ENCODE measurements at regions not wholly inside any gene's neighbourhood (a gene's known extent, or its start where the extent isn't known, plus 50 kb on each side); places are given as distances from the start of the nearest gene placed in this dataset.

DNA sequence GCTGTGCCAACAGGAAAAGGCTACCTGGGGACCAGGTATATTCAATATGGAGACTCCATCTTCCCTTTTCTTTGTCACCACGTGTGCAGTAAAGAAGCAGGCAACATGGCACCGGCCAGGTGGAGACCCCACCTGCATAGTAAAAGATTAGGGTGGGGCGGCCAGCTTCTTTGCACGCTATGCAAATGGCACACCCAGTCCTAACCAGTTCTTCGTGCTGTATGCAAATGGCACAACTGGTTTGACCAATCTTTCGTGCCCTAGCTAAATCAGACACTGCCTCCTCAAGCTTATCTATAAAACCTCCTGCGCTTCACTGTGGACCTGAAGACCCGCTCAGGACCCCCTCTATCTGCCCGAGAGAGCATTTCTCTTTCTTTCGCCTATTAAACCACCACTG lies 88.8 kb upstream of the EZR start:
- peaks cover 34% of the 10 kb centered on the region for H3K4me1 ChIP-seq (ENCODE audit: control insufficient read depth, insufficient read depth, low read length)
- peaks cover 7 to 15% of the 10 kb centered on the region in 2 donors for H3K9me3 Mint-ChIP-seq
- no peaks in the 10 kb centered on the region for H3K36me3 ChIP-seq (ENCODE audit: control insufficient read depth, insufficient read depth, low read length)
- no peak overlapping the region for H3K4me3 ChIP-seq (ENCODE audit: low read length)
- DNase-seq: no peak
- ATAC-seq: no peak
- TF ChIP-seq, protein P1, sequence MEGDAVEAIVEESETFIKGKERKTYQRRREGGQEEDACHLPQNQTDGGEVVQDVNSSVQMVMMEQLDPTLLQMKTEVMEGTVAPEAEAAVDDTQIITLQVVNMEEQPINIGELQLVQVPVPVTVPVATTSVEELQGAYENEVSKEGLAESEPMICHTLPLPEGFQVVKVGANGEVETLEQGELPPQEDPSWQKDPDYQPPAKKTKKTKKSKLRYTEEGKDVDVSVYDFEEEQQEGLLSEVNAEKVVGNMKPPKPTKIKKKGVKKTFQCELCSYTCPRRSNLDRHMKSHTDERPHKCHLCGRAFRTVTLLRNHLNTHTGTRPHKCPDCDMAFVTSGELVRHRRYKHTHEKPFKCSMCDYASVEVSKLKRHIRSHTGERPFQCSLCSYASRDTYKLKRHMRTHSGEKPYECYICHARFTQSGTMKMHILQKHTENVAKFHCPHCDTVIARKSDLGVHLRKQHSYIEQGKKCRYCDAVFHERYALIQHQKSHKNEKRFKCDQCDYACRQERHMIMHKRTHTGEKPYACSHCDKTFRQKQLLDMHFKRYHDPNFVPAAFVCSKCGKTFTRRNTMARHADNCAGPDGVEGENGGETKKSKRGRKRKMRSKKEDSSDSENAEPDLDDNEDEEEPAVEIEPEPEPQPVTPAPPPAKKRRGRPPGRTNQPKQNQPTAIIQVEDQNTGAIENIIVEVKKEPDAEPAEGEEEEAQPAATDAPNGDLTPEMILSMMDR (IDR thresholded peaks at IDR 0.05): no peak
- H3K27me3 Mint-ChIP-seq (ENCODE audit: low read depth in 2 of 2): peaks cover 0 to 3% of the 10 kb centered on the region in 2 donors
- H3K9me3 ChIP-seq (ENCODE audit: control insufficient read depth, insufficient read depth, low read length): peaks cover 4% of the 10 kb centered on the region
- no peak overlapping the region for H3K4me3 Mint-ChIP-seq
- intact Hi-C loops (cut with micrococcal nuclease): no loop called here
- WGBS (ENCODE audit: insufficient coverage): 95% methylated on average over 10 of the region's 10 CpGs
- no peak overlapping the region for H3K27ac ChIP-seq (ENCODE audit: low read length)
- H3K4me1 Mint-ChIP-seq: peaks cover 32 to 33% of the 10 kb centered on the region in 2 donors
- no peak overlapping the region for H3K27ac Mint-ChIP-seq
- H3K36me3 Mint-ChIP-seq: peaks cover 31% of the 10 kb centered on the region
- no peaks in the 10 kb centered on the region for H3K27me3 ChIP-seq (ENCODE audit: control insufficient read depth, insufficient read depth, low read length)

DNA sequence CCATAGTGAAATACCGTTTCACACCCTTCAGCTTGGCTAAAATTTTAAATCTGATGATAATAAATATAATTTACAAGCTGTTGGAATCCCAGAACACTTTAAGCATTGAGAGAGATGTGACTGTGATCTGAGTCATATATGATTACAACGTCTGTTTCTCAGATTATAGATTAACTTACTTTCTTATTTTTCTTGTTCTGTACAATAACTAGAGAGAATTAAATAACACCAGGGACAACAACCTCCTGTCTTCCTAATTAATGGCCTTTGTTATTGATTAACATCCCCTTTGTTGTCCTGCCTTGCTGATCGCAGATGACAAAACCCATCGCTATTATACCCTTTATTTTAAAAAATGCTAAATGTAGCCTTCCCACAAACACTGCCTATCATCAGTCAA lies 87.8 kb upstream of the EZR start:
- Histone ChIP-seq H3K27ac (ENCODE audit: low read length) (no peak overlapping the region), H3K9me3 (ENCODE audit: control insufficient read depth, insufficient read depth, low read length) (peaks cover 4% of the 10 kb centered on the region), H3K4me1 (ENCODE audit: control insufficient read depth, insufficient read depth, low read length) (peaks cover 24% of the 10 kb centered on the region), H3K4me3 (ENCODE audit: low read length) (no peak overlapping the region), H3K36me3 (ENCODE audit: control insufficient read depth, insufficient read depth, low read length) (no peaks in the 10 kb centered on the region), H3K27me3 (ENCODE audit: control insufficient read depth, insufficient read depth, low read length) (no peaks in the 10 kb centered on the region)
- intact Hi-C loops (cut with micrococcal nuclease): no loop called here
- no peak overlapping the region for H3K4me3 Mint-ChIP-seq
- H3K36me3 Mint-ChIP-seq: peaks cover 31% of the 10 kb centered on the region
- DNase-seq (no peak), ATAC-seq (no peak)
- H3K9me3 Mint-ChIP-seq: peaks cover 7 to 15% of the 10 kb centered on the region in 2 donors
- 100% methylated on average over 2 of the region's 4 CpGs for WGBS (ENCODE audit: insufficient coverage)
- peaks cover 22 to 23% of the 10 kb centered on the region in 2 donors for H3K4me1 Mint-ChIP-seq
- H3K27me3 Mint-ChIP-seq (ENCODE audit: low read depth in 2 of 2): peaks cover 0 to 3% of the 10 kb centered on the region in 2 donors
- TF ChIP-seq, protein P1 (IDR thresholded peaks at IDR 0.05): no peak
- H3K27ac Mint-ChIP-seq: no peak overlapping the region

DNA sequence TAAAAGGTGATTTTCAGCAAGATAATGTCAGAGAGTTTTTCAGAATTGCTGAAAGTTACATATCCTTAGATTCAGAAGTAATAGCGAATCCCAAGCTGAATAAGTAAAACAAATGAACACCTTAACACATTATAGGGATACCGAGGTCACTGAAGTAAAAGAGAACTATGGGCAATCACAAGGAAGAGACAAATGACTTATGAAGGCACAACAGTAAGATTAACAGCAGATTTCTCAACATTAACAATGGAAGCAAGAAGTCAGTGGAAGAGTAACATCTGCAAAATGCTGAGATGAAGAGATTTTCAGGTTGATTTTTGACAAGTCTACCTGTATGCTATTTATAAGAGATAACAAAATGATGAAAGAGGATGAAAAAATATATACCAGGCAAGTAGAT lies 86.1 kb upstream of the EZR start:
- H3K4me3 Mint-ChIP-seq: no peak overlapping the region
- WGBS (ENCODE audit: insufficient coverage): 100% methylated on average over 2 of the region's 2 CpGs

More for the DNA sequence above, 86.1 kb upstream of the EZR start:
- Histone ChIP-seq H3K9me3 (ENCODE audit: control insufficient read depth, insufficient read depth, low read length) (peaks cover 4% of the 10 kb centered on the region), H3K27me3 (ENCODE audit: control insufficient read depth, insufficient read depth, low read length) (no peaks in the 10 kb centered on the region), H3K4me1 (ENCODE audit: control insufficient read depth, insufficient read depth, low read length) (peaks cover 7% of the 10 kb centered on the region), H3K27ac (ENCODE audit: low read length) (no peak overlapping the region), H3K36me3 (ENCODE audit: control insufficient read depth, insufficient read depth, low read length) (no peaks in the 10 kb centered on the region), H3K4me3 (ENCODE audit: low read length) (no peak overlapping the region)
- H3K4me1 Mint-ChIP-seq: peaks cover 6 to 7% of the 10 kb centered on the region in 2 donors
- DNase-seq: no peak
- no peak for ATAC-seq
- intact Hi-C loops (cut with micrococcal nuclease): loop anchor here (2.0 kb wide), 1 partner anchor 106 kb away; no protein-coding TSS in a partner anchor
- peaks cover 7 to 15% of the 10 kb centered on the region in 2 donors for H3K9me3 Mint-ChIP-seq
- peaks cover 31% of the 10 kb centered on the region for H3K36me3 Mint-ChIP-seq
- TF ChIP-seq, protein P1 (IDR thresholded peaks at IDR 0.05): no peak
- H3K27ac Mint-ChIP-seq: no peak overlapping the region
- peaks cover 0 to 3% of the 10 kb centered on the region in 2 donors for H3K27me3 Mint-ChIP-seq (ENCODE audit: low read depth in 2 of 2)
